Hippocampal formation (tissue), 2 donors: ENCODE measurements at regions not wholly inside any gene's neighbourhood (a gene's known extent, or its start where the extent isn't known, plus 50 kb on each side); places are given as distances from the start of the nearest gene placed in this dataset.

Experiments
- DNase-seq, 2 donors: peaks; one replicate each; lab custom pipeline; 2025; lab: John Stamatoyannopoulos, UW

GRCh38 chr16:18055411-18055916 is 281.1 kb downstream of the NPIPA8 start:
- no peak for DNase-seq

GRCh38 chr16:18050777-18051176 is 285.8 kb downstream of the NPIPA8 start:
- DNase-seq = no peak

- no peak for DNase-seq
Observed at GRCh38 chr16:18050234-18050633, 286.3 kb downstream of the NPIPA8 start.

- DNase-seq = no peak
Observed at GRCh38 chr16:18049547-18050133, 286.9 kb downstream of the NPIPA8 start.

GRCh38 chr16:18048853-18049546 is 287.5 kb downstream of the NPIPA8 start:
- no peak for DNase-seq

GRCh38 chr16:18047761-18048160 is 288.8 kb downstream of the NPIPA8 start:
- no peak for DNase-seq

GRCh38 chr16:18045356-18045755 is 291.2 kb downstream of the NPIPA8 start:
- no peak for DNase-seq

- DNase-seq = no peak
Observed at GRCh38 chr16:18041864-18042834, 294.4 kb downstream of the NPIPA8 start.

GRCh38 chr16:18039931-18040330 is 296.6 kb downstream of the NPIPA8 start:
- no peak for DNase-seq

- DNase-seq = no peak
Observed at GRCh38 chr16:18037051-18037450, 299.5 kb downstream of the NPIPA8 start.

- DNase-seq = no peak
Observed at GRCh38 chr16:18024611-18025010, 311.9 kb downstream of the NPIPA8 start.

- no peak for DNase-seq
Observed at GRCh38 chr16:18018376-18018775, 318.2 kb downstream of the NPIPA8 start.

- no peak for DNase-seq
Observed at GRCh38 chr16:18013863-18014262, 322.7 kb downstream of the NPIPA8 start.

- DNase-seq = no peak
Observed at GRCh38 chr16:18008356-18008755, 328.2 kb downstream of the NPIPA8 start.

- no peak for DNase-seq
Observed at GRCh38 chr16:18003033-18003432, 333.5 kb downstream of the NPIPA8 start.

- DNase-seq = no peak
Observed at GRCh38 chr16:17998996-17999395, 337.5 kb downstream of the NPIPA8 start.

GRCh38 chr16:17998550-17998949 is 338.0 kb downstream of the NPIPA8 start:
- no peak for DNase-seq

- no peak for DNase-seq
Observed at GRCh38 chr16:17994027-17994426, 342.5 kb downstream of the NPIPA8 start.

- no peak for DNase-seq
Observed at GRCh38 chr16:17992416-17992815, 344.1 kb downstream of the NPIPA8 start.

- DNase-seq = no peak
Observed at GRCh38 chr16:17989255-17989654, 347.3 kb downstream of the NPIPA8 start.

- DNase-seq = no peak
Observed at GRCh38 chr16:17988839-17989238, 347.7 kb downstream of the NPIPA8 start.

GRCh38 chr16:17986991-17987390 is 349.5 kb downstream of the NPIPA8 start:
- no peak for DNase-seq
